NCI-H146 treated with DMSO at 0.1 percent for 48 hours (cell line): ENCODE measurements at regions not wholly inside any gene's neighbourhood (a gene's known extent, or its start where the extent isn't known, plus 50 kb on each side); places are given as distances from the start of the nearest gene placed in this dataset.
A peak's percentile ranks its signal among the peaks of the same experiment; 100 is the strongest.
"Not testable (repeated sequence)": the region's sequence is repeated elsewhere in the genome, so short reads cannot be mapped to it uniquely, and the experiment has no call there.

ENCODE experiments used
- DNase-seq: peaks from one replicate; lab custom pipeline; 2025; ENCODE audit not compliant: unreplicated experiment; lab: John Stamatoyannopoulos, UW

GRCh38 chr15:69755551-69756310 is 303.1 kb downstream of the RPLP1 start:
- no peak for DNase-seq

- DNase-seq = no peak
These were observed 303.8 kb downstream of the RPLP1 start for GRCh38 chr15:69756440-69756839.

- no peak for DNase-seq
These were observed 304.6 kb downstream of the RPLP1 start for GRCh38 chr15:69757186-69757585.

GRCh38 chr15:69758291-69758771 is 305.7 kb downstream of the RPLP1 start:
- DNase-seq = no peak

GRCh38 chr15:69758810-69759790 is 306.5 kb downstream of the RPLP1 start:
- no peak for DNase-seq

- no peak for DNase-seq
These were observed 307.7 kb downstream of the RPLP1 start for GRCh38 chr15:69760258-69760845.

GRCh38 chr15:69760890-69761568 is 308.4 kb downstream of the RPLP1 start:
- DNase-seq = no peak

GRCh38 chr15:69762373-69763148 is 309.9 kb downstream of the RPLP1 start:
- peak; percentile 3 for DNase-seq

GRCh38 chr15:69763831-69764230 is 311.2 kb downstream of the RPLP1 start:
- DNase-seq = no peak

GRCh38 chr15:69766156-69766555 is 313.5 kb downstream of the RPLP1 start:
- no peak for DNase-seq

GRCh38 chr15:69767191-69767590 is 314.6 kb downstream of the RPLP1 start:
- no peak for DNase-seq

GRCh38 chr15:69769336-69769735 is 316.7 kb downstream of the RPLP1 start:
- DNase-seq = not testable (repeated sequence)

GRCh38 chr15:69774258-69774657 is 321.6 kb downstream of the RPLP1 start:
- DNase-seq = not testable (repeated sequence)

- not testable (repeated sequence) for DNase-seq
These were observed 322.1 kb downstream of the RPLP1 start for GRCh38 chr15:69774711-69775110.

GRCh38 chr15:69777356-69777755 is 320.4 kb downstream of the TLE3 start:
- DNase-seq = no peak

- DNase-seq = no peak
These were observed 317.3 kb downstream of the TLE3 start for GRCh38 chr15:69780374-69780773.

- DNase-seq = no peak
These were observed 316.7 kb downstream of the TLE3 start for GRCh38 chr15:69780981-69781380.

GRCh38 chr15:69781411-69782125 is 316.1 kb downstream of the TLE3 start:
- no peak for DNase-seq

GRCh38 chr15:69782139-69782658 is 315.5 kb downstream of the TLE3 start:
- no peak for DNase-seq
